ENCODE measurements at regions not wholly inside any gene's neighbourhood (a gene's known extent, or its start where the extent isn't known, plus 50 kb on each side); places are given as distances from the start of the nearest gene placed in this dataset.
"Not testable (repeated sequence)": the region's sequence is repeated elsewhere in the genome, so short reads cannot be mapped to it uniquely, and the experiment has no call there.

- DNase-seq (ENCODE audit: low spot score) = no peak
- intact Hi-C loops (cut with DNase I) = no loop called here
Measured at GRCh38 chr7:113030489-113030888, 56.1 kb downstream of the GPR85 start.

- DNase-seq (ENCODE audit: low spot score) = no peak
- intact Hi-C loops (cut with DNase I) = no loop called here
Measured at GRCh38 chr7:113026941-113027340, 59.7 kb downstream of the GPR85 start.

GRCh38 chr7:113017144-113017857 is 69.3 kb downstream of the GPR85 start:
- DNase-seq (ENCODE audit: low spot score) = peak; percentile 56
- intact Hi-C loops (cut with DNase I) = not testable (repeated sequence)

GRCh38 chr7:113015034-113015645 is 71.5 kb downstream of the GPR85 start:
- intact Hi-C loops (cut with DNase I) = no loop called here
- no peak for DNase-seq (ENCODE audit: low spot score)

GRCh38 chr7:113013761-113014449 is 72.7 kb downstream of the GPR85 start:
- peak; percentile 48 for DNase-seq (ENCODE audit: low spot score)
- intact Hi-C loops (cut with DNase I) = no loop called here

GRCh38 chr7:113012862-113013261 is 73.8 kb downstream of the GPR85 start:
- intact Hi-C loops (cut with DNase I); DNase-seq (ENCODE audit: low spot score): not testable (repeated sequence)

GRCh38 chr7:113010377-113010776 is 76.2 kb downstream of the GPR85 start:
- intact Hi-C loops (cut with DNase I) = no loop called here
- no peak for DNase-seq (ENCODE audit: low spot score)

GRCh38 chr7:113008755-113009154 is 77.9 kb downstream of the GPR85 start:
- intact Hi-C loops (cut with DNase I) = no loop called here
- no peak for DNase-seq (ENCODE audit: low spot score)

GRCh38 chr7:113004726-113005454 is 81.7 kb downstream of the GPR85 start:
- DNase-seq (ENCODE audit: low spot score) = no peak
- intact Hi-C loops (cut with DNase I) = no loop called here

GRCh38 chr7:113000316-113001020 is 86.2 kb downstream of the GPR85 start:
- intact Hi-C loops (cut with DNase I) = no loop called here
- no peak for DNase-seq (ENCODE audit: low spot score)

- DNase-seq (ENCODE audit: low spot score) = no peak
- intact Hi-C loops (cut with DNase I) = no loop called here
Measured at GRCh38 chr7:112997831-112998230, 88.8 kb downstream of the GPR85 start.

GRCh38 chr7:112996331-112996871 is 90.2 kb downstream of the GPR85 start:
- no peak for DNase-seq (ENCODE audit: low spot score)
- intact Hi-C loops (cut with DNase I) = no loop called here

GRCh38 chr7:112995059-112995824 is 91.4 kb downstream of the GPR85 start:
- DNase-seq (ENCODE audit: low spot score) = no peak
- intact Hi-C loops (cut with DNase I) = no loop called here

- intact Hi-C loops (cut with DNase I) = no loop called here
- DNase-seq (ENCODE audit: low spot score) = no peak
Measured at GRCh38 chr7:112994656-112995055, 92.0 kb downstream of the GPR85 start.

GRCh38 chr7:112990624-112991023 is 96.0 kb downstream of the GPR85 start:
- intact Hi-C loops (cut with DNase I) = no loop called here
- DNase-seq (ENCODE audit: low spot score) = no peak

GRCh38 chr7:112989531-112989930 is 97.1 kb downstream of the GPR85 start:
- no peak for DNase-seq (ENCODE audit: low spot score)
- intact Hi-C loops (cut with DNase I) = no loop called here

- intact Hi-C loops (cut with DNase I) = no loop called here
- no peak for DNase-seq (ENCODE audit: low spot score)
Measured at GRCh38 chr7:112987171-112987570, 99.5 kb downstream of the GPR85 start.

GRCh38 chr7:112986256-112987031 is 100.2 kb downstream of the GPR85 start:
- DNase-seq (ENCODE audit: low spot score) = no peak
- intact Hi-C loops (cut with DNase I) = no loop called here
